B cell (primary cell): ENCODE measurements at regions not wholly inside any gene's neighbourhood (a gene's known extent, or its start where the extent isn't known, plus 50 kb on each side); places are given as distances from the start of the nearest gene placed in this dataset.

Source experiments
- ATAC-seq: fragments of 200-7000 bp; cut with Tn5 transposase; one replicate; pipeline ENCODE4 v1.10.0; 2021; ENCODE audit warnings: low read depth, mild to moderate bottlenecking, moderate number of reproducible peaks, moderate library complexity
- CTCF ChIA-PET: fragments of 350-600 bp; sonication (Branson Sonifier 250); formaldehyde crosslinking; loops from one replicate; lab custom pipeline; 2021; ENCODE audit warnings: antibody characterized with exemption, inconsistent platforms; lab: Charles Lee
- POLR2A ChIA-PET: fragments of 350-600 bp; sonication (Branson Sonifier 250); formaldehyde crosslinking; loops from one replicate; lab custom pipeline; 2021; ENCODE audit warnings: antibody characterized with exemption; lab: Charles Lee
- DNase-seq: peaks from one replicate; pipeline ENCODE4 v3.0.0; 2013
- H2AFZ ChIP-seq: 2 replicates; pipeline ENCODE4 v1.6.1; 2012; ENCODE audit warnings: mild to moderate bottlenecking, low read depth, low read length; ENCODE audit not compliant: insufficient read depth, poor library complexity, severe bottlenecking
- H3K27ac ChIP-seq, 2 donors: 1 replicate in 1 of 2; 2 replicates in 1 of 2; pipeline ENCODE4 v1.5.1; 2012 to 2013; ENCODE audit warnings: low read length in 2 of 2, mild to moderate bottlenecking in 2 of 2, moderate library complexity in 1 of 2
- H3K27me3 ChIP-seq, 4 experiments: fragments of 200-600 bp in 1 of 4; sonication (generic) in 1 of 4; replicated peaks in 1 of 4; 1 replicate in 2 of 4; 2 replicates in 2 of 4; pipeline versions ENCODE4 v1.6.1 to v1.7.0; 2013 to 2016; ENCODE audit warnings: low read length in 3 of 4, mild to moderate bottlenecking in 2 of 4, mixed read lengths in 1 of 4, moderate library complexity in 1 of 4; ENCODE audit not compliant: insufficient read depth in 4 of 4, control insufficient read depth in 3 of 4; ENCODE audit errors: control extremely low read depth in 1 of 4
- H3K36me3 ChIP-seq, 2 experiments: replicated peaks in 1 of 2; 1 replicate in 1 of 2; 2 replicates in 1 of 2; pipeline versions ENCODE4 v1.6.1 to v1.7.1; 2013; ENCODE audit warnings: low read length in 1 of 2; ENCODE audit not compliant: insufficient read depth in 2 of 2, control insufficient read depth in 1 of 2; ENCODE audit errors: control extremely low read depth in 1 of 2, extremely low read depth in 1 of 2
- H3K4me1 ChIP-seq, 2 donors: fragments of 200-600 bp in 1 of 2; sonication (generic) in 1 of 2; 1 replicate in 1 of 2; 2 replicates in 1 of 2; pipeline versions ENCODE4 v1.5.1 to v1.6.1; 2013 to 2017; ENCODE audit warnings: low read length in 2 of 2; ENCODE audit not compliant: control insufficient read depth in 2 of 2, insufficient read depth in 2 of 2
- H3K4me2 ChIP-seq: replicated peaks from 2 replicates; pipeline ENCODE3; 2012; ENCODE audit warnings: mild to moderate bottlenecking, low read depth, low read length; ENCODE audit not compliant: poor library complexity, severe bottlenecking
- H3K4me3 ChIP-seq, 5 experiments: fragments of 200-600 bp in 1 of 5; sonication (generic) in 1 of 5; 1 replicate in 3 of 5; 2 replicates in 2 of 5; pipeline versions ENCODE4 v1.5.1 to v1.7.0; 2011 to 2016; ENCODE audit warnings: low read length in 4 of 5, mild to moderate bottlenecking in 4 of 5, low read depth in 2 of 5, control low read depth in 1 of 5, moderate library complexity in 1 of 5; ENCODE audit not compliant: insufficient read depth in 1 of 5; ENCODE audit errors: control extremely low read depth in 1 of 5, extremely low read depth in 1 of 5
- H3K79me2 ChIP-seq: fragments of 200-600 bp; sonication (generic); one replicate; pipeline ENCODE4 v1.6.0; 2016; ENCODE audit warnings: low read length; ENCODE audit not compliant: control insufficient read depth, insufficient read depth
- H3K9ac ChIP-seq: fragments of 200-600 bp; sonication (generic); 2 replicates; pipeline ENCODE4 v1.6.1; 2017; ENCODE audit warnings: mild to moderate bottlenecking, low read length, moderate library complexity
- H3K9me3 ChIP-seq, 3 donors: one replicate each; pipeline versions ENCODE4 v1.6.1 to v1.7.1; 2013; ENCODE audit warnings: low read length in 2 of 3; ENCODE audit not compliant: control insufficient read depth in 2 of 3, insufficient read depth in 1 of 3; ENCODE audit errors: control extremely low read depth in 1 of 3
- H4K20me1 ChIP-seq: 2 replicates; pipeline ENCODE4 v1.6.0; 2012; ENCODE audit warnings: mild to moderate bottlenecking, low read length; ENCODE audit not compliant: insufficient read depth, control insufficient read depth, poor library complexity, severe bottlenecking
- H3K27ac Mint-ChIP-seq: one replicate; pipeline ENCODE4 v1.8.0; 2021; ENCODE audit warnings: mixed read lengths
- H3K27me3 Mint-ChIP-seq: one replicate; pipeline ENCODE4 v1.8.0; 2021; ENCODE audit warnings: mixed read lengths
- H3K4me1 Mint-ChIP-seq: one replicate; pipeline ENCODE4 v1.8.0; 2021; ENCODE audit warnings: mixed read lengths
- H3K4me3 Mint-ChIP-seq: one replicate; pipeline ENCODE4 v1.8.0; 2021; ENCODE audit warnings: mixed read lengths
- H3K9me3 Mint-ChIP-seq: one replicate; pipeline ENCODE4 v1.8.0; 2022; ENCODE audit warnings: mixed read lengths; ENCODE audit not compliant: insufficient read depth
- CTCF ChIP-seq: fragments of 200-600 bp; IDR thresholded peaks from one replicate; pipeline ENCODE4 v1.8.0; 2022; ENCODE audit warnings: antibody characterized with exemption, mild to moderate bottlenecking
- EZH2 ChIP-seq: IDR thresholded peaks from 2 replicates; pipeline ENCODE4 v1.6.1; 2012; ENCODE audit warnings: borderline replicate concordance, low read depth, mild to moderate bottlenecking, moderate library complexity, low read length; ENCODE audit not compliant: insufficient read depth, poor library complexity, severe bottlenecking
- WGBS: methylation state at CpG from one replicate; pipeline ENCODE4 v1.1.5; 2013; ENCODE audit warnings: missing lambda C conversion rate; ENCODE audit not compliant: insufficient coverage; 5-methylcytosine and 5-hydroxymethylcytosine counted together
- intact Hi-C: fragments of 100-400 bp; cut with micrococcal nuclease; formaldehyde crosslinking; loops from one replicate; pipeline ENCODE4 v1.10.0; 2022

- Histone ChIP-seq H3K9ac (no peak overlapping the region), H3K4me1 (no peaks in the 10 kb centered on the region), H3K79me2 (no peaks in the 10 kb centered on the region), H3K27ac (no peak overlapping the region), H2AFZ (no peak overlapping the region), H3K4me3 (no peak overlapping the region), H3K4me2 (no peak overlapping the region), H4K20me1 (no peaks in the 10 kb centered on the region), H3K36me3 (no peaks in the 10 kb centered on the region), H3K27me3 (no peaks in the 10 kb centered on the region), H3K9me3 (no peaks in the 10 kb centered on the region)
- no peak for DNase-seq
- WGBS = 97% methylated on average over 3 of the region's 5 CpGs
- ATAC-seq = no peak
- no peaks in the 10 kb centered on the region for H3K4me1 Mint-ChIP-seq
- intact Hi-C loops = no loop called here
- no peak overlapping the region for H3K27ac Mint-ChIP-seq
- no peak overlapping the region for H3K4me3 Mint-ChIP-seq
- POLR2A ChIA-PET = no interaction called here
- peaks cover 5% of the 10 kb centered on the region for H3K9me3 Mint-ChIP-seq
- CTCF ChIA-PET = no interaction called here
- H3K27me3 Mint-ChIP-seq = no peaks in the 10 kb centered on the region
- TF ChIP-seq CTCF = no peak
- TF ChIP-seq EZH2 = no peak
These were observed 351.0 kb downstream of the EN1 start for GRCh38 chr2:118496467-118496866.

GRCh38 chr2:118495290-118495689 lies 352.2 kb downstream of the EN1 start:
- intact Hi-C loops = no loop called here
- CTCF ChIA-PET = no interaction called here
- POLR2A ChIA-PET = no interaction called here
- no peak overlapping the region for H3K27ac ChIP-seq
- Mint-ChIP-seq H3K9me3 (peaks cover 5% of the 10 kb centered on the region), H3K4me1 (no peaks in the 10 kb centered on the region), H3K27me3 (no peaks in the 10 kb centered on the region), H3K27ac (no peak overlapping the region), H3K4me3 (no peak overlapping the region)
- no peak overlapping the region for H3K9ac ChIP-seq
- no peak overlapping the region for H3K4me3 ChIP-seq
- no peaks in the 10 kb centered on the region for H3K79me2 ChIP-seq
- no peak overlapping the region for H3K4me2 ChIP-seq
- no peaks in the 10 kb centered on the region for H3K4me1 ChIP-seq
- ATAC-seq = no peak
- no peaks in the 10 kb centered on the region for H4K20me1 ChIP-seq
- DNase-seq = no peak
- H3K9me3 ChIP-seq = no peaks in the 10 kb centered on the region
- no peaks in the 10 kb centered on the region for H3K36me3 ChIP-seq
- H2AFZ ChIP-seq = no peak overlapping the region
- TF ChIP-seq CTCF = no peak
- TF ChIP-seq EZH2 = no peak
- H3K27me3 ChIP-seq = no peaks in the 10 kb centered on the region
- WGBS = 56% methylated on average over 3 of the region's 4 CpGs
